GM21390 (cell line): ENCODE measurements at regions not wholly inside any gene's neighbourhood (a gene's known extent, or its start where the extent isn't known, plus 50 kb on each side); places are given as distances from the start of the nearest gene placed in this dataset.

Source experiments
- ATAC-seq: cut with Tn5 transposase; IDR thresholded peaks from one replicate; pipeline ENCODE4 v1.9.1; 2021; ENCODE audit not compliant: unreplicated experiment

DNA sequence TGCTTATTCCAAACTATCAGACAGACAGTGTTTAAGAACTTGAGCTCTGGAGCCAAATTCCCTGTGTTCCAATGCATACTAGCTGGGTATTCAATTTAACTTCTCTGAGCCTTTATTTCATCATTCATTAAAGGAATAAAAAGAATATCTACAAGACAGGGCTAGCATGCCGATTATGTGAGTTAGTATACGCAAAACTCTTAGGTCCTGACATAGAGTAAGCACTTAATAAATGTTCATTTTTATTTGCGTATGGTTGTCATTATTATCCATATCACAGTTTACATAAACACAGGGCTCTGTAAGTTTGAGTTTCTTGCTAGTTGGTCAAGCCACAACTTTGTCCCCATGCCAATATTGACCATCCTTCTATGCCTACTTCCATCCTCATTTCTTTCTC is 161.5 kb downstream of the NUAK1 start:
- no peak for ATAC-seq

DNA sequence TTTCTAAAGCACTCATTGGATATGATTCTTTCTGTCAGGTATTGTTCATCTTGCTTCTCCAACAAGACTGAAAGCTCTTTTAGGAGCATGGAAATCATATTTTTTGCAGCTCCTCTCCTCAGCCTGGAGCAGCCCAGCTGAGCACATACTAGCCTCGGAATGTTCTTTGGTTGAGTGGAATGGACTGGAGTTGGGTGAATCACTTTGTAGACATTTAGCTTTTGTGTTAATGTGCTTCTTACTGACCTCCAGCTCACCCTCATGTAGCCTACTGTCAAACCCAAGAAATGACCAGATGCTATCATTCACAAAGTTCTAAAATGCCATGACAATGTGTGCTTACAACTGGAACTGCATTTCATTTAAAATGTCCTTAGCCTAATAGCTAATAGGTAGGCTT is 161.1 kb downstream of the NUAK1 start:
- no peak for ATAC-seq

DNA sequence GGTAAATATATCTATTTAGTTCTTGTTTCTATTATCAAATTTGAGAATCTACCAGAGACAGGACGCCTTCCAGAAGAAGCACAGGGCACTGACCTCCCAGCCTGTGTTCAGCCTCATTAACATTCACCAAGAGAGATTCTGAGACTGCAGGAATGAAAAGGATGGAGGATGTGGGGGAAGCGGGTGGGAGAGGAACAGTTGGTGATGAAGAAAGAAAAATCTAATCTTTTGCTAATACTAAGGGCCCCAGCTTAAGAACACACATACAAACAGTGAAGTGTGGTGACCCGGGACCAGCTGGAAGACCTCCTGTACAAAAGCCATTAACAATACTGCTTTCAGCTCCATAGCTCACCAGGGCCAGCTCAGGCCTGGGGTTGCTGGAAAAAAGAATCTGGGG is 160.5 kb downstream of the NUAK1 start:
- no peak for ATAC-seq

DNA sequence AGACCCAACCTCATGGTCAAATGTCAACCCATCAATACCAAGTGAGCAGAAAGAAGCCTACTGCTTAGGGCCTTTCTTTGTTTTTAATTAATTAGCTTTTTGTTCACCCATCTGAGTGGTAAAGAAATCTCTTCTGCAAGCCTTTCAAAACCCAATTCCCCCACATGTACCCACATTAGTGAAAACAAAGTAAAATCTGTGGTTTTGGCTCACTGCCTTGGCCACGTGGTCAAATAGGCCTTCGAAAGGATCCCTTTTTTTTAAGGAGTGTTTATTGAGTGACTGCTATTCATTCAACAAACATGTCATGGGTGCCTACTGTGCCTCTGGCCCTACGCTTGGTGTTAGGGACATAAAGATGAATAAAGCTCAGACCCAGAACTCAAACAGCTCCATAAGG is 160.1 kb downstream of the NUAK1 start:
- ATAC-seq: no peak

DNA sequence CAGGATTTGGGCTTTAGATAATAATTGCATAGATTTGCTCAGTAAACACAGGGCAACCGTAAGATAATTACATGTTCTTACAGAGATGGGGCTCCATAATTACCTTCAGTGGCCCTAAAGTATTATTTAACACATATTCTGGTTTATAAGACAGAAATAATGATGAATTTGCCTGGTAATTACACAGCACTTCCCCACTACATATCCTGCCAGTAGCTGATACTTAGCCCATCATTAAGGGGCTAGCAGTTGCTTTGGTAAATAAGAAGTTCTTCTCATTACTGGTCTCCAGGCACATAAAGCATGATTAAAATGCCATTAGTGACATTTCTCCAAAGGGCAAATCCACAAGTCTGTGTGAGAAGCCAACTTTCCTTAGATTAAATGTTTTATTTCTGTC is 158.7 kb downstream of the NUAK1 start:
- ATAC-seq: no peak

DNA sequence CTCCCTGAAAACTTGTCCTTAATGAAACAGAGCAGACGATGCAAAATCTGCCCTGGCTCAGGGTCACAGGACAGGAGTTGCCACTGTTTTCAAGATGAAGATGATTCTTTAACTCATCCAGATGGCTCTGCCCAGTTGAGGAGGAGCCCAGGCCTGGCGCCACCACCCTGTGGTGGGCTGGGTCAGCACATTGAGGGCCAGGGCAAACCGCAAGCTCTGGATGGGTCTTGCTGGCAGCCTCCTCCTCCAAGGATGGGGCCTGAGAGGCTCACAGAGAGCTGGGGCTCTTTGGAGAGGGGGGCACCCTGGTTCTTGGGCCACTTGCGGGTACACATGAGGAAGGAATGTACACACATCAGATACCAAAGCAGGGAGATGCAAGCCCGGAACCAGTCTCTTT is 158.2 kb downstream of the NUAK1 start:
- ATAC-seq: no peak

DNA sequence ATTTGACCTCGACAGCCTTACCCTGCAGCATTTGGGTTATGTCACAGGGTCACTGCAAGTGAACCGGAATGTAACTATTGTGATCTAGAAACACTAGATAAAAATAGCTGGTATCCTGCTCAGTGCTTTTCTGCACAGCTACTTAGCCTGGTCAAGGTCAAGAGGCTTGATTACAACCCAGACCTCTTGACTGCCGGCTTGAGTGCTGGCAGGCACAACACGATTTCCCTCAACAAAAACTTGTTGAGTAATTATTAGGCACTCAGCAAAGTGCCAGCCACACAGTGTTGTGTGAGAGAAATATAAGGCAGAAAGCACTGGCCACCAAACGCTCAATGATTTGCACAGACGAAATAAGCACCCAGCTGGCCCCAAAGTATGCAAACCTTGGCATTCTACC is 156.7 kb downstream of the NUAK1 start:
- ATAC-seq: no peak

DNA sequence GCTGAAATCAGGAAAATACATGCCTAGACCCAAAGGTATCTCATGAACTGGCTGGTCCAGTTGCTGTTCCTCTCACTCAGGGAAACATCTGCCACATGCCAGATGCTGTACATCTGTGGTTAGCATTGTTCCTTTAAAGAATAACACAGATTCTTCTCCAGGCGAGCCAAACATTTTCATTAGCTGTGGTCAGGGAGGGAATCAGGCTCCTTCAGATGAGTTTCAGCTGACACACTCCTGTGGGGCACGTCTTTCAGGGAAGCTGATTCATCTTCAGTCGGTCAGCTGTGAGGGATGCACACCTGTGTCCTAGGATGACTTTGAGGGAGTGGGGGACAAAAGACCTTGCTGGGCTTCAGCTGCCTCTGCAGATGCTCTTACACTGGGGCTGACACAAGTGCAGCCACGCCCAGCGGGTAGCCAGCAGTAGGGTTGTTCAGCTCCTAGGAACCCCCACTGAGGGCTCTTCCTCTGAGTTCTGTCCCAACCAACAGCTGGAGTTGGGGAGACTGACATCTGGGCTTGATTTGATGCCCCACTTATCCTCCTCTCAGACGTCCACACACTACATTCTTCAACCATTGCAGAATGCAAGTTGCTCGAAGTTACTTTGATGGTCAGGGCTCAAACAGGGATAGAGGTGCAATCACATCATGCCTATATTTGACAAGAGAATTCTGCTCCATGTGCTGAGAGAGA is 155.0 kb downstream of the NUAK1 start:
- ATAC-seq: no peak

DNA sequence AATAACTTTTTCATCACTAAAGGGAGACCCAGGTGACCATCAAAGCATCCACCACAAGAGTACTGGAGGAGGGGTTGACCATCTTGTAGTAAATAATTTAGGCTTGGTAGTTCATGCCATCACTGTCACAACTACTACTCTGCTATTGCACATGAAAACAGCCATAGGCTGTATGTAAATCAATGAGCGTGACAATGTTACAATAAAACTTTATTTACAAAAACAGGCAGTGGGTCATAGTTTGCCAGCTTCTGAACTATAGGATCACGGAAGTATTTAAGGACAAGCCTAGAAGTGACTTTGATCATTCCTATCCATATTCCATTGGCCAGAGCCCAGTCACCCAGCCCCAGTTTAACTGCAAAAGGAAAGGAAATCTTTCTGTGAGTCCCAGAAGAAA is 153.4 kb downstream of the NUAK1 start:
- no peak for ATAC-seq

DNA sequence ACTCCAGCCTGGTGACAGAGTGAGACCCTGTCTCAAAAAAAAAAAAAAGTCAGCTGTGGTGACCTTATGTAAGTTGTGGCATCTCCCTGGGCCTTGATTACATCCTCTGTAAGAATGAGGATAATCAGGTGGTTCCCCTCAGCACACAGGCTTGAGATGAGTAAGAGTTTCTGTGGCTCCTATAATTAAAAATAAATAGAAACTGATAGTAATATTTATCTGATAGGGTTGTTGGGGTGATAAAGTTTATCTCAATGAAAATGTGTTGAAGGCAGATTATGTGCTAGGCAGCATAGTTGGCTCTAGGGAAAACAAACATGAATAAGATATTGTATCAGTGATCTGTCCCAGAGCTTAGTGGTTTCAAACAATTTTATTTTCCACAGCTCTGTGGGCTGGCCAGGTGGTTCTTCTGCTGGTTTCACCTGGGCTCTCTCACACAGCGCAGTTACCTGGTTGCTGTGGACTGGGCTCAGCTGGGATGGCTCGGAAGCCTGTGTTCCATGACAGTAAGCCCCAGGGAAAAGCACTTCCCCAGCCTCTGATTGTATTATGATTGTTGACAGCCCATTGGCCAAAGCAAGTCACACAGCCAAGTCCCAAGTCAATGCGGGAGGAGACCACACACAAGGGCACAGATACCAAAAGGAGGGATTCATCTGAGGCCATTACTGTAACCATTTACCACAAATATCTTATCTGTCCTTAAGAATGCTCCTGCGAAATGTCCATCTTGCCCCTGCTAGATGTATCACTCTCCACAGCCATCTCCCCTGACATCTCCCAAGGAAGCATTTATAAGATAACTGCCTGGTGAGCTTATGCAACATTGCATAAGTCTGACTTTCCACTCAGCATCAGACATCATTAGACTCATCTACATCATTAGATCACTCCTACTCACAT is 151.7 kb downstream of the NUAK1 start:
- peak; percentile 53 for ATAC-seq

DNA sequence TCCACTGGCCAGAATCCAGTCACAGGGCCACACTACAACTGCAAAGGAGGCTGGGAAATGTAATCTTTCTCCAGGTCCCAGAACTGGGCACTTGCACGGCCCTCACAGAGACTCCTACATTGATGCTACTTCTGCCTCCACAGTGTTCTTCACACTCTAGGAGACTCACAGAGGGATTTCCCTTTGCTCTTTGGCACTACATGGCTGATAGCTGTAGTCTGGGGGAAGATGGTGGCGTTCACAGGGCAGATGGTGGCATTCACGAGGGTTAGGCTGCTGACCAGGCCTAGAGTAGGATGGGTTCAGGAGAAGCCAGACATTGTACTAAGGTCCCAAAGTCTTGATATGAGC is 151.1 kb downstream of the NUAK1 start:
- ATAC-seq: no peak

DNA sequence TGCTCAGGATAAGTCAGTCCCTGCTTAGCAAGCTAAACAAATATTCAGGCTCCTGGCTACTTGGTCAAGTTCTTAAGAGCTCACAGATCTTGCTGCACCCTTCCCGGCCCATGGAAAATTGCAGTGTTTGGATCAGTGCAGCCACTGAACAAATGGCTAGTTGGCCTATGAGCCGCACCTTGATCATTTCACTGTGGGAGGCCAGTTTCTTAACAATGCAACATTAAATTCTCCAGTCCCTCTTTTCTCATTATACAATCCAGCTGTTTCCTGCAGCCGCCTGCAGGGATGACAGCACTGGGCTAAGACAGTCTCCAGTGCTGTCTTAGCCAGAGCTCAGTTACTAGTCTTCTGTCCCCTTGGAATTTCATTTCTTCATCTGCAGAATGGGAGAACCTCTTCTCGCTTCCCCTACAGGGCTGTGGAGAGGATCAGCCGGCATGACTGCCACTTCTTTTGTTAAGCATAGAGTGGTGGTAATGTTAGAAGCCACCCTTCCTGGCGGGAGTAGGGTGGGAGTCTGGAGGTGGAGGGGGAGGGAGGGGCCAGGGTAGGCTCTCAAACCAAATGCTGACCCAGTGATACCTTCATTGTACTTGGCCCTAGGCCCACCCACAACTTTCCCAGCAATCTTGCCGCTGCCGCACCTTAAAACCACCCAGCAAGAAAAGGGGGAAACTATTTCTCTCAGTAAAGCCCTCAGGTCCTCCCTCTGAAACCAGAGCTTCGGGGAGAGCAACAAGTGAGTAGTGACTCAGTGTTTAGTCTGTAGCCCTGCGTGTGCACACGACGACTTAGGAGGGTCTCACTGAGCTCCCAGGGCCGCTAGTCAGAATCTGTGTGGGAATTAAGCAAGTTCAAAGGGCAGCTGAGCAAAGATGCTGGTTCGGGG is 145.7 kb downstream of the NUAK1 start:
- no peak for ATAC-seq

DNA sequence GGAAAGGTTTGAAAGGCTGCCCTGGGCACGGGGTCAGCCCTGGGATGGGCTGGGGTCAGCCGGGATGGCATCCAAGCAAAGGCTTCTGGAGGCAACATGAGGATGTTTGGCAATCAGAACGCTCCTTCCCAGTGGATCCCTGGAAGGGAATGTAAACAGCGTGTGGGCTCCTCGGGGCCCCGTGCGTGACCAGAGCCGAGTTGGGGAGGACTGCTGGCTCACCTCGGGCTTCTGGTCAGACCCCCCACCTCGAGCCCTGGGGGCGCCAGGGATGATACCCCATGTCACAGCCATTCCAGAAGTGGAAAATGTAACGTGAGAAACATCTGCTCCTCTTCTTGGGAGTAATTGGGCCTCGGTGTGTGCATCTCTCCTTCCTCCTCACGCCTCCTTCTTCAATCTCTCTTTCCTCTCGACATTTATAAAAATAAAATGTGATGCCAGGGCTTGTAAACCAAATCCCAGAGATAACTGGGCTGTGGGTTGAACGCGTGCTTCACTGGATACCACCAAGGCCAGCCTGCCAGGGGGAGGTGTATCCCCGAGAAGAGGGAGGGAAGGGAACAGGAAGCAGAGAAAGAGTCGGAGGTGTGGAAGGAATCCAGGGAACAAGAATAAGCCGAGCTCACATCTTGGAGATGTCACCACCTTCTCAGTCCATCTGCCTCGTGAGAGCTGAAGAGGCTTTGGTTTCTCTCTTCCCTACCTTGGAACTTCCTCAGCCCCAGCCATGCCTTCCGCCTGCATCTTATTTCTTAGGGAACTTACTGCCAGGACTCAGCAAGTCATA is 144.8 kb downstream of the NUAK1 start:
- no peak for ATAC-seq

DNA sequence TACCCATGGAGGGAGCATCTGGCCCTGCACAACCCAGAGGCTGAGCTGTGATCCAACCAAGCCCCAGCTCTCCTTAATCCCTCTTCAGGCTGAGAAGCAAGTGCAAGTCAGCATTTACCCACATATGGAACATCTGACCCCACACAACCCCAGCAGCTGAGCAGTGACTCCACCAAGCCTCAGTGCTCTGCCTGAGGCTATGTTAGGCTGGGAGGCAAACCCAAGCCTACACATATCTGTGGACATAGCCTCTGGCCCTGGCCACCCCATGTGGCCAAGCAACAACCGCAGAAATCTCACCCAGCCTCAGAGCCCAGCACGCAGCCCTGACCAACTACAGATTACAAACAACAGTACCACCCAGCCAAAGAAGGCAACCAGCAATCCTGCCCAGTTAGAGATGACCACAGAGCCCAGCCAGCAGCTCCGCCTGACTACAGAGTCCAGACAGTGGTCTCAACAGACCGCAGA is 142.8 kb downstream of the NUAK1 start:
- no peak for ATAC-seq

DNA sequence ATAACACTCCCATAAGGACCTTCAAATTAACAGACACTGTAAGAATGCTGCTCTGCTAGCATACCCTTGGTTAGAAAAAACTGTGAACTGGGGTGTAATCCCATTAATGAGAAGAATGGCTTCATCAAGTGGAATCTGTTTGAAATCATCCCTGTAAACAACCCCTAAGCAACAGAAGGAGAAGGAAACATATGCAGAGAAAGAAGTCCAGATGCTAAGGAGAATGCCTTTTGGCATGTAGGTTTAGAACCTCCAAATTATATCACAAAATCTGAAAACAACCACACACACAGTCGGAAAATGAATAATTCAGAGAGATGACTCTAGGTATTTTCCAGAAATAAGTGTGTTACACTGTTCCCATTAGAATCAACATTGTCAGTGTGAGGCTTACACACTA is 140.2 kb downstream of the NUAK1 start:
- ATAC-seq: no peak

DNA sequence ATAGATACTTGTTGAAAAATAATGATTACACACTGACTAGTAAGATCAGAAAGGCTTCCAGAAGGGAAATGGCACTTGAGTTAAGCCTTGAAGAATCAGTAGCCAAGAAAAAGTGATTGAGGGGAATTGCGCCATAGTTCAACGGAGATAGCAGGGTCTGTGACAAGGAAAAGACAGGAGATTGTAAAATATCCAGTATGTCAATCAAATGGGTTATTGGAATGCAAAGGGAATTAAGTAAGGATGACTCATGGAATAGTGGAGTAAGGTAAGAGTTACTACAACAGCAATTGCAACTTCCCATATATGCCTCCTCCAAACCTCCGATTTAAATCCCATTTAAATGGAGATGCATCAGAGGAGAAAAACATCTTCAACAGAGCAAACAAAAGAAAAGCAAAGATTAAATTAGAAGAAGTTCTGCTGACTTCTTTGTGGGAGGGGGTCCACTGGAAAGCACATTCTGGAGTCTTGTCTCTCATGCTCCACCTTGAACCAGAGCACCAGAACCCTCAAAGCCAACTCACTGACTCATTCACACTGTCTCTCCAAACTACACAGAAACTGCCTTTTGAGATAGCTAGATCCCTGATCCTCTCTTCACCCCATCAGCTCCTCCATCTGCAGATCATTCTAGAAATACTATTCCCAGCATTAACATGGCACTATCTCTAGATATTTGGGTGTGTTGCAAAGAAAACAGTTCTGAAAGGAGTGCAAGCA is 138.2 kb downstream of the NUAK1 start:
- no peak for ATAC-seq

DNA sequence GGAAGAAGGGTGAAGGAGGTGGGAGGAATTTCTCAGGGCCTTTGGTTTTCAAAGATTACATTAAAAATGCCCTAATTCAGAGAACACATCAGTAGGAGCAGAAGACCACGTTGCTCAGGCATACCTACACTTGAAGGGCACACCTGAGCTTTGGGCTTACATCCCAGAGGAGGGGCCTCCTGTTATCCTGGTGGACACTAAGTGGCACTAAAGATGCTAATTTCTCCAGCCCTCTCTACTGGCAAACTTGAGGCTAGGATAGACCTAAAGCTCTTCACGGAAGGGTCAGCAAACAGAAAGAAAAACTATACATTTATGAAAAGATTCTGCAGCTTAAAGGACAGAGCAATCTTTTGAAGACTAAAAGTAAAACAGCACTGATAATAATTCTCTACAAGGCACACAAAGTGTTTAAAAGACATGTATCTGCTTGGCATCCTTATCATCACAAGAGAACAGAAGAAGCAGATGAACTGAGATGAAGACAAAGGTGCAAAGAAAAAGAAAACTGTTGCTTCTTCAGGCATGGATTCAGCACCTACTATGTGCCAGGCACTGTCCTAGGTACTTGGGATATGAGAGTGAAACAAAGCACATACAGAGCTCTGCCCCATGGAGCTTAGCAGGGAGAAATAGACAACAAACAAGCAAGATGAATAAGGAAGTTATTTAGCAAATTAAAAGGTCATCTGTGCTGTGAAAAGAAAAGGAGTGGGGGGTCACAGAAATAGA is 137.5 kb downstream of the NUAK1 start:
- ATAC-seq: no peak

DNA sequence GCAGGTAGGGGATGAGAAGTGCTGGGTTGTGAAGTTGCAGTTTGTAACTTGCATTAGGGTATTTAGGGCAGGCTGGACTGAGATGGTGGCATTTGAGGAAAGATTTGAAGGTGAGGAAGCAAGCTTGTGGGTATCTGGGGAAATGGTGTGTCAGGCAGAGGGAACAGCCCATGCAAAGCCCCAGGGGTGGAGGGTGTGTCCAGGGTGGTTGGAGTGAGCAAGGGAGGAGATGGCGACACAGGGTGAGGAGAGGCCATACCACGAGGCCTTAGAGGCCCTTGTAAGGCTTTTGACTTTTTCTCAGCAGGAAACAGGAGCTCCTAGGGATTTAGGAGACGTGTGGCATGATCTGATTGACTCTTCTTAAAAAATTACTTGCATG is 136.9 kb downstream of the NUAK1 start:
- ATAC-seq: no peak

DNA sequence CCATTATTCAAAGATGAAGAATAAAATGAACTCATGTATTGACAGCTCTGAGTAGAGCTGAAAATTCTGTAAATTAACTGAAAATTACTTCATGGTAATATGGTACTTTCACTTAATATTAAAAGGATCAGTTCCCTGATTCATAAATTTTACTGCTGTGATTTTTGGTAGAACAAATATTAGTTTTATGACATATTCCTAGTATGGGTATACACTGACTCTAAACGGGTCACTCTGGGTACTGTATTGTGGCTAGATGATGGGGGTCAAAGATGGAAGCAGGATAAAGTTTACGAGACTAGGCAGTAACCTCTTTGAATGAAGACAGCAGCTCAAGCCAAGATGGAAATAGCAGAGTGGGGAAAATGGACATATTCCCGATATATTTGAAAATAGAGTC is 135.5 kb downstream of the NUAK1 start:
- ATAC-seq: no peak
